H9 (cell line): ENCODE measurements at regions not wholly inside any gene's neighbourhood (a gene's known extent, or its start where the extent isn't known, plus 50 kb on each side); places are given as distances from the start of the nearest gene placed in this dataset.

Source experiments
- DNase-seq: peaks from one replicate; pipeline ENCODE4 v3.0.0-alpha.2; 2017
- H2AFZ ChIP-seq: one replicate; pipeline ENCODE4 v1.6.1; 2013; ENCODE audit warnings: mild to moderate bottlenecking, low read length, control low read depth, moderate library complexity
- H2AK5ac ChIP-seq: 2 replicates; pipeline ENCODE4 v1.6.1; 2013; ENCODE audit warnings: low read length, control low read depth, mixed read lengths; ENCODE audit not compliant: insufficient read length
- H2BK120ac ChIP-seq: one replicate; pipeline ENCODE4 v1.6.1; 2013; ENCODE audit warnings: low read depth, mild to moderate bottlenecking, low read length, control low read depth, inconsistent platforms; ENCODE audit not compliant: poor library complexity, severe bottlenecking
- H2BK12ac ChIP-seq: 2 replicates; pipeline ENCODE4 v1.6.1; 2013; ENCODE audit warnings: low read length, control low read depth, mixed read lengths, low read depth; ENCODE audit not compliant: insufficient read length
- H2BK15ac ChIP-seq: 2 replicates; pipeline ENCODE4 v1.6.1; 2013; ENCODE audit warnings: low read depth, low read length, control low read depth
- H2BK20ac ChIP-seq: one replicate; pipeline ENCODE4 v1.6.1; 2013; ENCODE audit warnings: low read depth, mild to moderate bottlenecking, low read length, control low read depth, inconsistent platforms; ENCODE audit not compliant: poor library complexity, severe bottlenecking
- H2BK5ac ChIP-seq: 2 replicates; pipeline ENCODE4 v1.6.1; 2013; ENCODE audit warnings: low read length, control low read depth, mixed read lengths; ENCODE audit not compliant: insufficient read length
- H3K14ac ChIP-seq: 2 replicates; pipeline ENCODE4 v1.6.1; 2013; ENCODE audit warnings: low read length, control low read depth; ENCODE audit not compliant: insufficient read depth
- H3K18ac ChIP-seq: 2 replicates; pipeline ENCODE4 v1.6.1; 2013; ENCODE audit warnings: low read depth, mild to moderate bottlenecking, mixed read lengths, low read length, control low read depth; ENCODE audit not compliant: insufficient read length
- H3K23ac ChIP-seq: 2 replicates; pipeline ENCODE4 v1.6.1; 2013; ENCODE audit warnings: low read length, control low read depth, mixed read lengths, low read depth; ENCODE audit not compliant: insufficient read length
- H3K23me2 ChIP-seq: 2 replicates; pipeline ENCODE4 v1.6.1; 2013; ENCODE audit warnings: low read depth, mild to moderate bottlenecking, mixed read lengths, low read length, control low read depth; ENCODE audit not compliant: insufficient read length, poor library complexity, severe bottlenecking
- H3K27ac ChIP-seq: 2 replicates; pipeline ENCODE4 v1.5.1; 2013; ENCODE audit warnings: low read length, control low read depth, mixed read lengths, low read depth; ENCODE audit not compliant: insufficient read length
- H3K27me3 ChIP-seq: 2 replicates; pipeline ENCODE4 v1.6.1; 2013; ENCODE audit warnings: low read length, control low read depth, inconsistent platforms; ENCODE audit not compliant: insufficient read depth
- H3K4ac ChIP-seq: 2 replicates; pipeline ENCODE4 v1.6.1; 2013; ENCODE audit warnings: low read depth, mild to moderate bottlenecking, control low read depth, inconsistent platforms, low read length, moderate library complexity
- H3K4me1 ChIP-seq: 2 replicates; pipeline ENCODE4 v1.6.1; 2013; ENCODE audit warnings: low read length, control low read depth, inconsistent platforms; ENCODE audit not compliant: insufficient read depth
- H3K4me2 ChIP-seq: 2 replicates; pipeline ENCODE4 v1.6.1; 2013; ENCODE audit warnings: low read length, control low read depth, mixed read lengths; ENCODE audit not compliant: insufficient read length, insufficient read depth
- H3K56ac ChIP-seq: 2 replicates; pipeline ENCODE4 v1.6.1; 2013; ENCODE audit warnings: low read depth, mild to moderate bottlenecking, mixed read lengths, low read length, control low read depth; ENCODE audit not compliant: insufficient read length
- H3K79me1 ChIP-seq: 2 replicates; pipeline ENCODE4 v1.6.1; 2013; ENCODE audit warnings: low read depth, mild to moderate bottlenecking, moderate library complexity, low read length, control low read depth, inconsistent platforms; ENCODE audit not compliant: insufficient read depth, poor library complexity, severe bottlenecking
- H3K79me2 ChIP-seq: 2 replicates; pipeline ENCODE4 v1.6.1; 2013; ENCODE audit warnings: low read length, control low read depth, inconsistent platforms; ENCODE audit not compliant: insufficient read depth
- H3K9ac ChIP-seq: 2 replicates; pipeline ENCODE4 v1.6.1; 2013; ENCODE audit warnings: low read length, control low read depth, mixed read lengths; ENCODE audit not compliant: insufficient read length; ENCODE audit errors: extremely low read depth
- H3K9me3 ChIP-seq: one replicate; pipeline ENCODE4 v1.6.1; 2013; ENCODE audit warnings: low read depth, low read length, inconsistent platforms; ENCODE audit not compliant: control insufficient read depth
- H3T11ph ChIP-seq: one replicate; pipeline ENCODE4 v1.6.1; 2013; ENCODE audit warnings: mild to moderate bottlenecking, low read length, control low read depth, inconsistent platforms
- H4K20me1 ChIP-seq: one replicate; pipeline ENCODE4 v1.6.1; 2013; ENCODE audit not compliant: control insufficient read depth, insufficient read length, insufficient read depth
- H4K5ac ChIP-seq: 2 replicates; pipeline ENCODE4 v1.6.1; 2013; ENCODE audit warnings: low read depth, mild to moderate bottlenecking, mixed read lengths, low read length, control low read depth; ENCODE audit not compliant: insufficient read length
- H4K8ac ChIP-seq: replicated peaks from 2 replicates; pipeline ENCODE4 v1.6.1; 2013; ENCODE audit warnings: low read length, control low read depth, mixed read lengths, low read depth; ENCODE audit not compliant: insufficient read length
- H4K91ac ChIP-seq: 2 replicates; pipeline ENCODE4 v1.6.1; 2013; ENCODE audit warnings: low read depth, mild to moderate bottlenecking, moderate library complexity, mixed read lengths, low read length, control low read depth; ENCODE audit not compliant: insufficient read length
- H3K27ac Mint-ChIP-seq, 3 experiments: 2 replicates in 2 of 3; 3 replicates in 1 of 3; pipeline ENCODE4 v1.8.0; 2020 to 2021; ENCODE audit warnings: mixed read lengths in 3 of 3, mild to moderate bottlenecking in 1 of 3, moderate library complexity in 1 of 3
- H3K27me3 Mint-ChIP-seq: 2 replicates; pipeline ENCODE4 v1.8.0; 2021; ENCODE audit warnings: low read depth, mild to moderate bottlenecking, moderate library complexity, mixed read lengths
- H3K36me3 Mint-ChIP-seq, 3 experiments: 2 replicates in 2 of 3; 3 replicates in 1 of 3; pipeline ENCODE4 v1.8.0; 2020 to 2021; ENCODE audit warnings: low read depth in 3 of 3, mixed read lengths in 3 of 3; ENCODE audit not compliant: insufficient read depth in 1 of 3
- H3K4me1 Mint-ChIP-seq, 2 experiments: 2 replicates each; pipeline ENCODE4 v1.8.0; 2020; ENCODE audit warnings: mixed read lengths in 2 of 2
- H3K4me3 Mint-ChIP-seq, 2 experiments: 2 replicates in 1 of 2; 3 replicates in 1 of 2; pipeline ENCODE4 v1.8.0; 2020 to 2021; ENCODE audit warnings: mild to moderate bottlenecking in 2 of 2, mixed read lengths in 2 of 2, moderate library complexity in 1 of 2
- H3K9me3 Mint-ChIP-seq, 2 experiments: 2 replicates in 1 of 2; 3 replicates in 1 of 2; pipeline ENCODE4 v1.8.0; 2020; ENCODE audit warnings: mild to moderate bottlenecking in 2 of 2, mixed read lengths in 2 of 2, moderate library complexity in 1 of 2
- WGBS: extraction: QIAGEN DNeasy Blood & Tissue Kit; methylation state at CpG from one replicate; pipeline ENCODE4 v1.1.7; 2013; ENCODE audit warnings: missing lambda C conversion rate, low lambda C conversion rate, mixed read lengths; ENCODE audit not compliant: insufficient read length; ENCODE audit errors: extremely low coverage; 5-methylcytosine and 5-hydroxymethylcytosine counted together
- TF ChIP-seq, protein P1 (sequence below): fragments of 200-600 bp; sonication (generic); conservative IDR thresholded peaks from 3 replicates; pipeline ENCODE4 v1.8.0; 2021; ENCODE audit warnings: antibody characterized with exemption, mild to moderate bottlenecking

DNA sequence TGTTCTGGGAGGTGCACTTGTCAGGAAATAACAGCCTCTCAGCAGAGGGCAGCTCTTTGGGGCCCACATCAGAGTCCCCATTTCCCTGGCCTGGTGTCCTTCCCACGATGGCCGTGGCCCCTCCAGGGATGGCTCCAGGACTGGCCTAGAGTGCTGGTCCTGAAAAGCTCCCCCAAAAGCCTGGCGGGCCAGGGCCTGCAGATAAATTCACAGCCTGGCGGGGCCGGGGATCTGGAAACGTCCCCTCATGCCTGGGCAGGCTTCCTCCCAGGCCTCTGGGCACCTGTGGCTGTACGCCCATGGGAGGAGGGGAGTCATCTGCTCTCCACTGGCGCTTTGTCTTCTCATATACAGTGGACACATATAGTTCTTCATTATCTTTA, 52.6 kb upstream of the HS6ST1 start:
- no peaks in the 10 kb centered on the region for H3K27me3 ChIP-seq
- Mint-ChIP-seq H3K27me3 (peaks cover 1% of the 10 kb centered on the region), H3K4me3 (no peak overlapping the region), H3K27ac (no peak overlapping the region), H3K4me1 (peaks cover 21 to 25% of the 10 kb centered on the region in 2 experiments), H3K9me3 (no peaks in the 10 kb centered on the region), H3K36me3 (peaks cover 0 to 2% (median 0%) of the 10 kb centered on the region in 3 experiments; a peak in 3 of 7 replicates)
- H2BK20ac ChIP-seq: no peak overlapping the region
- no peaks in the 10 kb centered on the region for H3K9me3 ChIP-seq
- TF ChIP-seq, protein P1, sequence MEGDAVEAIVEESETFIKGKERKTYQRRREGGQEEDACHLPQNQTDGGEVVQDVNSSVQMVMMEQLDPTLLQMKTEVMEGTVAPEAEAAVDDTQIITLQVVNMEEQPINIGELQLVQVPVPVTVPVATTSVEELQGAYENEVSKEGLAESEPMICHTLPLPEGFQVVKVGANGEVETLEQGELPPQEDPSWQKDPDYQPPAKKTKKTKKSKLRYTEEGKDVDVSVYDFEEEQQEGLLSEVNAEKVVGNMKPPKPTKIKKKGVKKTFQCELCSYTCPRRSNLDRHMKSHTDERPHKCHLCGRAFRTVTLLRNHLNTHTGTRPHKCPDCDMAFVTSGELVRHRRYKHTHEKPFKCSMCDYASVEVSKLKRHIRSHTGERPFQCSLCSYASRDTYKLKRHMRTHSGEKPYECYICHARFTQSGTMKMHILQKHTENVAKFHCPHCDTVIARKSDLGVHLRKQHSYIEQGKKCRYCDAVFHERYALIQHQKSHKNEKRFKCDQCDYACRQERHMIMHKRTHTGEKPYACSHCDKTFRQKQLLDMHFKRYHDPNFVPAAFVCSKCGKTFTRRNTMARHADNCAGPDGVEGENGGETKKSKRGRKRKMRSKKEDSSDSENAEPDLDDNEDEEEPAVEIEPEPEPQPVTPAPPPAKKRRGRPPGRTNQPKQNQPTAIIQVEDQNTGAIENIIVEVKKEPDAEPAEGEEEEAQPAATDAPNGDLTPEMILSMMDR: no peak
- H3K79me2 ChIP-seq: no peaks in the 10 kb centered on the region
- no peak overlapping the region for H4K91ac ChIP-seq
- WGBS: no CpG with 5 or more reads among the region's 8 CpGs
- H3K79me1 ChIP-seq: no peaks in the 10 kb centered on the region
- no peak overlapping the region for H2AFZ ChIP-seq
- no peak overlapping the region for H3K9ac ChIP-seq
- no peaks in the 10 kb centered on the region for H3K4me1 ChIP-seq
- H4K20me1 ChIP-seq: no peaks in the 10 kb centered on the region
- H3K4ac ChIP-seq: no peak overlapping the region
- no peak overlapping the region for H3T11ph ChIP-seq
- no peak for DNase-seq
- H3K4me2 ChIP-seq: no peak overlapping the region
- H4K5ac ChIP-seq: no peak overlapping the region
- no peak overlapping the region for H3K23ac ChIP-seq
- no peaks in the 10 kb centered on the region for H3K23me2 ChIP-seq
- no peak overlapping the region for H2BK12ac ChIP-seq
- H2AK5ac ChIP-seq: no peak overlapping the region
- H3K14ac ChIP-seq: no peak overlapping the region
- no peak overlapping the region for H3K27ac ChIP-seq
- no peak overlapping the region for H3K56ac ChIP-seq
- no peak overlapping the region for H2BK15ac ChIP-seq
- H3K18ac ChIP-seq: no peak overlapping the region
- H2BK120ac ChIP-seq: no peak overlapping the region
- H2BK5ac ChIP-seq: no peak overlapping the region
- H4K8ac ChIP-seq: no peak overlapping the region
